Fibroblast of skin of right biceps (primary cell): ENCODE measurements at regions not wholly inside any gene's neighbourhood (a gene's known extent, or its start where the extent isn't known, plus 50 kb on each side); places are given as distances from the start of the nearest gene placed in this dataset.
A peak's percentile ranks its signal among the peaks of the same experiment; 100 is the strongest.

Experiments used
- DNase-seq: peaks from one replicate; pipeline ENCODE4 v3.0.0-alpha.2; 2013

- DNase-seq = peak; percentile 79
Measured at GRCh38 chr15:25947323-25948314, 84.5 kb upstream of the ATP10A start.

- DNase-seq = no peak
Measured at GRCh38 chr15:25946241-25946805, 83.2 kb upstream of the ATP10A start.

GRCh38 chr15:25944386-25944785, 81.3 kb upstream of the ATP10A start:
- no peak for DNase-seq

GRCh38 chr15:25943831-25944230, 80.7 kb upstream of the ATP10A start:
- DNase-seq = no peak

- no peak for DNase-seq
Measured at GRCh38 chr15:25939122-25939521, 76.0 kb upstream of the ATP10A start.

GRCh38 chr15:25937796-25938195, 74.7 kb upstream of the ATP10A start:
- peak; percentile 62 for DNase-seq

GRCh38 chr15:25936004-25936403, 72.9 kb upstream of the ATP10A start:
- peak; percentile 85 for DNase-seq

GRCh38 chr15:25933456-25934158, 70.5 kb upstream of the ATP10A start:
- DNase-seq = peak; percentile 91

GRCh38 chr15:25932696-25933095, 69.6 kb upstream of the ATP10A start:
- no peak for DNase-seq

GRCh38 chr15:25931851-25932250, 68.7 kb upstream of the ATP10A start:
- DNase-seq = no peak

- peak; percentile 30 for DNase-seq
Measured at GRCh38 chr15:25930931-25931330, 67.8 kb upstream of the ATP10A start.
